ENCODE measurements at regions not wholly inside any gene's neighbourhood (a gene's known extent, or its start where the extent isn't known, plus 50 kb on each side); places are given as distances from the start of the nearest gene placed in this dataset.

- intact Hi-C loops (cut with micrococcal nuclease) = no loop called here
These were observed 420.8 kb downstream of the FUT8 start for GRCh38 chr14:65833267-65833880.

DNA sequence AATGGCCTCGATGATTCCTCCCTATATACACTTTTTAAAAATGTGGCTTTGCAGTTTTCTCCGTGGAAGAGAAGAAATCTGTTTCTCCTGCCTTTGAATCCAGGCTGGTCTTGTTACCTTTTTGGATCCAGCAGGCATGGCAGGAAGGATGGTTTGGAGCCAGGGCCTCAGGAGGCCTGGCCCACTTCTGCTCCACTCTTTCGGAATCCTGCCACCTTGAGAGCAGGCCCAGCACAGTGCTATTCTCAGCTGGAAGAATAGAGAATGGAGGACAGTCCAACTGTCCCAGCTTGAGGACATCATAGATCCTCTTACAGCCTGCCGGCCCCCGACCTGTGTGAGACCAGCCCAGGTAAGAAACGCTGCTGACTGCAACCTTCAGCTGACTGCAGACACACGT lies 421.5 kb downstream of the FUT8 start:
- intact Hi-C loops (cut with micrococcal nuclease) = no loop called here

GRCh38 chr14:65834812-65835211 lies 422.3 kb downstream of the FUT8 start:
- intact Hi-C loops (cut with micrococcal nuclease) = no loop called here

DNA sequence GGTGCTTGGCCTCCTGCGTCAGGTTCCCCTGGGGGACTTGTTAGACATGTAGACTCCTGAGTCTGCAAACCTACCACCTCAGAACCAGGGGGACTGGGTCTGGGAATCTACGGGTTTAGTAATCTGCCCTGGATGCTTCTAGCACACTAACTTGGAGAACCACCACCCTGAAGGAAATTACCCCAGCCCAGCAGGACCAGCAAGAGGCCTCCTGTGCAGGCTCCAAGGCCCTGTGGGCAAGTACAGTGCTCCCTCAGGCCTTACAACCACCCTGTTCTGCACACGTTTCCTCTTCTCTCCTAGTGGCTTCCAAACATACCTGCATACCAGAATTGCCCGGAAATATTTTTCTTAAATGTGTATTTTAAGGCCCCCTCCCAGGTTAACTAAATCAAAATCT lies 423.0 kb downstream of the FUT8 start:
- intact Hi-C loops (cut with micrococcal nuclease) = no loop called here

DNA sequence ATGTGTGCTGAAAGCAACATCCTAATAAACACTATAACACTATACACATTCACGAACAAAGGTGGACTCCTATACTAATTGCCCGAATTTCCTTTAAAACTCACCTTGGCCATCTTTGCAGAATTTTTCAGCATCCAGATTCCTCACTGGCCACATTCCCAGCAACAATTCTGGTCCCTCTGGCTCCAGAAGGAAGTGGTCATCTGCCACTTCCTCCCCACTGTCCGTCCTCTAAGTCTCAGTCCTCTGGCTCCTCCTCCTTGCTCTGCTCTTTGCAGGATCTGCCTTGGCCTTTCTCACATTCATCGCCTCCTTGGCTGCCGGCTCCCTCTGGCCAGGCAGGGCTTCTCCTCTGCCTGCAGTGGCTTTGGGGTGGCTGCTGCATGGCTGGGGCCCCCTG lies 426.0 kb downstream of the FUT8 start:
- intact Hi-C loops (cut with micrococcal nuclease) = no loop called here

DNA sequence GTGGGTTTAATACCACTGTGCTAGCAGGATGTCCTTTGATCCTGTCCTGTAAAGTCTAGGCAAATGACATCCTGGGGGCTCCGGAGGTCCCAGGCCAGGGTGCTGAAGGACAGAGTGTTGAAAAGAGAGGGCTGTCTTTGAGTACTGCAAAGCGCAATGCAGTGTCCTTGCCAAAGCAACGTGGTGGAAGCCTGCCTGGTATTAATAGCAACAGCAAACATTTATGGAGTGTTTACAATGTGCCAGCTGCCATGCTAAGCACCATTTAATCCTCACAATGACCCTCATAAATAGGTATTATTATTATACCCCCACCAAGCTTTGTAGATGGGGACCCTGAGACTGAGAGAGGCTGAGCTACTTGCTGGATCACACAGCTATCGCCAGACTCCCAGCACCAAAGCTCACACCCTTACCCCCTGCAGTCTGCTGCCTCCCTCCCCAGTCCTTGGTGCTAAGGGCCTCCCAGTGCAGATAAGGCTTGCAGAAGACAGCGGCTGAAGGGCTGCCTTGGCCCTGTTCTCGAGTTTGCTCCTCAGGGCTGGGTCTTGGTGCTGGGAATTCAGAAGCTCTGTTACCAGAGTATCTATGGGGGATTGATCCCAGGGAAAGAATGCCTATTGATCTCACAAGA lies 427.7 kb downstream of the FUT8 start:
- intact Hi-C loops (cut with micrococcal nuclease) = no loop called here

DNA sequence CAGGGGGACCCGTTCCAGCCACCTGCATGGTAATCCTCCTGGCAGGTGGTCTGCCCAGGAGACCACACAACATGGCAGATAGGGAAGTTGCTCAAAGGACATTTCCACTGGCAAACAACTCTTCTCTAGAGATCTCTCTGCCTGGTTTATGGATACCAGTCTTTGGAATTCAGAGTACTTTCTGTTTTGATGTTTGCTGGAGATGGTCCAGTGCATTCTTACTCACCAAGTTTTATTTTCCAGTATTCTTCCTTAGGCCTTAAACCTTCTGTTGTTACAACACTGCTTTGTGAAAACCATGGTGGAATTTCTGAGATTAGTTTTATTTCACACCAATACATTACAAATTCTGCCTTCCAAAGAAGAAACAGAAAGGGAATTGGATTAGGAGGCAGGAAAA lies 428.3 kb downstream of the FUT8 start:
- intact Hi-C loops (cut with micrococcal nuclease) = no loop called here

- intact Hi-C loops (cut with micrococcal nuclease) = loop anchor here (2.0 to 5.0 kb wide), 2 partner anchors 434 to 744 kb away; partner anchors contain the start of genes FUT8 and MAX
These were observed 433.8 kb downstream of the FUT8 start for GRCh38 chr14:65846196-65846868.

GRCh38 chr14:65847075-65847847 lies 434.7 kb downstream of the FUT8 start:
- intact Hi-C loops (cut with micrococcal nuclease) = loop anchor here (1.0 to 5.0 kb wide), 5 partner anchors 14 to 744 kb away; partner anchors contain the start of genes FUT8 and MAX

DNA sequence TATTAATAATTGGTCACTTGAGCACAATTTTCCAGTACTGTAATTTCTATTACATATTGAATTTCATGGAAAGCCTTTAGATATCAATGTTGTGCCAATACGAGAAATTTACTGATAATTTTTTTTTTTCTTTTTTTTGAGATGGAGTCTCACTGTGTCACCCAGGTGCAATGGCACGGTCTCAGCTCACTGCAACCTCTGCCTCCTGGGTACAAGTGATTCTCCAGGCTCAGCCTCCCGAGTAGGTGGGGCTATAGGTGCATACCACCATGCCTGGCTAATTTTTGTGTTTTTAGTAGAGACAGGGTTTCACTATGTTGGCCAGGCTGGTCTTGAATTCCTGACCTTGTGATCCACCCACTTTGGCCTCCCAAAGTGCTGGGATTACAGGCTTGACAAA lies 435.4 kb downstream of the FUT8 start:
- intact Hi-C loops (cut with micrococcal nuclease) = loop anchor here (1.0 to 5.0 kb wide), 5 partner anchors 13 to 745 kb away; partner anchors contain the start of genes FUT8 and MAX

- intact Hi-C loops (cut with micrococcal nuclease) = loop anchor here (5.0 kb wide), 1 partner anchor 437 kb away; the partner anchor contains the start of gene FUT8
These were observed 436.6 kb downstream of the FUT8 start for GRCh38 chr14:65849091-65849490.

DNA sequence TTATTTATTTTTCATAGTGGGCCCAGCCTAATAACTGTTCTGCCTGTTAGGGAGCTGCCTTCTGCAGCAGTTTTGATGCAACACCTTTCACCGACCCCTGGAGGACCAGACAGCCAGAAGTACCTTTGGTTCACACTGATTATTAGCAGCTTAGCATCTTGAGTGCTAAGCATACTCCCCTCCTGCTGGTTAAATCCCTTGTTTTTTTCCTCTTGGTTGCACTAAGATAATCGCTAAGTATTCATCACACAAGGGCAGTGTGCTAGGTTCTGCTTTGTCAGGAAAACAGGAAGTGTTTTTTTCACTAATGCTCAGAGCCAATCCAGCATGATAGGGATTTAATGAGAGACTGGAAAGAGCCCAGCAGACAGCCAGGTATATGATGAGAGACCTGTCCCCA lies 437.0 kb downstream of the FUT8 start:
- intact Hi-C loops (cut with micrococcal nuclease) = loop anchor here (5.0 kb wide), 1 partner anchor 437 kb away; the partner anchor contains the start of gene FUT8

DNA sequence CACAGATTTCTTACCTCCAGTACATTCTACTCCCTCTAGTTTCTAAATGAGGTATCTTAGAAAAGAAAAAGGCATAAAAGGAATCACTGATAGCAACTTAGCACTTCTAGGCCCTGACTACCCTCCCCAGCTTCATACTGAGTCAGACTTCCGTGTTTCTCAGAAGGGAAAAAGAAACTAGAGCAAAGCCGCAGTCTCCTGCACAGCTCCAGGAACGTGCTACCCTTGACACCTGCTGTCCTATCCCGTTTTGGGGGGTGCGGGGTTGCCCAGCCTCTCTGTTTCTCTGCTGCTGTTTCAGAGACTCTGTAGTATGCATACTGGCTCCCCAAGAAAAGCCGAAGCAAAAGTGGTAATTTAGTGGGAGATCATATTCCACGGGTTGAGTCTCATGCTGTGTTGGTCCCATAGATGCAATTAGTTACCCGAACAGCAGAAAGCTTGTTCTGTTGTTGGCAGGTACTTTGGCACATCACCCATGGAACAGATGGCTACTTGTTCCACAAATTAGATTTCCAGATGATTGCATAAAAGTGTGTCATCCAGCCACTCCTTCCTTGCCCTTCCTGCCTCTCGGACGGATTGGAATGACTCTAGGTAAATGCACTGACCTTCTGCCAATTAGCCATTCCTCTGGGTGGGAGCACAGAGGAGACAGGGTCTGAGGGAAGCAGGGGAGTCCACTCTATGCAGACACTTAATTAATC lies 438.1 kb downstream of the FUT8 start:
- intact Hi-C loops (cut with micrococcal nuclease) = loop anchor here (5.0 kb wide), 1 partner anchor 643 kb away; no protein-coding TSS in a partner anchor

DNA sequence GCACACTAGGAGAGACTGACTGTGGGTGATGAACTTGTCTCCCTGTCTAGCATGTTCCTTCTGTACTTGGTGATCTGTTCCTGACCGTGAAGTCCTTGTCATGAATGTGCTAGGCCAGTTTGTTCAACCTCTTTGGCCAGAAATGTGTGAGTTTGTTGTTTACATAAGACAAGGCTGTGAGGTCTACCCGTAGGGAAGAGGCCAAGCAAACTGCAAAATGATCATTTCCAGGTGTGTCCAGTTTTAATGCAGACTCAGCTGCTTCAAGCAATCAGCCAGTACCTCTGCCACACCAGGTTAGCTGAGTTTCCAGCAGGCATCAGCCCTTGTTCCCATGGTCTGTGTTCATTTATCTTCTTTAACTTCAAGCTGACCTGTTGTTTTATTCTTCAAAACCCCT lies 440.2 kb downstream of the FUT8 start:
- intact Hi-C loops (cut with micrococcal nuclease) = loop anchor here (5.0 kb wide), 1 partner anchor 645 kb away; no protein-coding TSS in a partner anchor

DNA sequence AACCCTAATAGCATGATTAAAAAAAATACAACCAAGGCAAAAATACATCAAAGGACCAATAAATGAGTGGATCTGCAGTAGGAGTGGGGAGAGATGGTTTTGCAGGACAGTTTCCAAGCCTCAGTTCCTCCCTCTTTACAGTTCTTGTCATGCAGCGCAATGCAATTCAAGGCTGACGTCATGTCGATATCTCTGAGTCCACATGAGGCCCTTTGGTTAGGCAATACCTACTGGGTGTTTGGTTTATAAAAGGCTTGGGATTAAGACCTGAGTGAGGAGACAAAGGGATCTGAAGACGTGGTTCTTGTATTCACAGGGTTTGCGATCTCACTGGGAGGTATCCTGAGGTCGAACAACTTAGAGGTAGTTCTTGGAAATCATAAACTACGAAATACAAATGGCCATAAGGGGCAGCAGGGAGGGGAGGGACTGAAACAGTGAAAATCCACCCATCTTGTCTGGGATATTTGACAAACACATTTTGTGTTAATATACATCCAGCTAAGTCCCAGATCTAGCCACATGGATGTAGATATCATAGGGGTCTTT lies 441.0 kb downstream of the FUT8 start:
- intact Hi-C loops (cut with micrococcal nuclease) = loop anchor here (5.0 kb wide), 1 partner anchor 646 kb away; no protein-coding TSS in a partner anchor

DNA sequence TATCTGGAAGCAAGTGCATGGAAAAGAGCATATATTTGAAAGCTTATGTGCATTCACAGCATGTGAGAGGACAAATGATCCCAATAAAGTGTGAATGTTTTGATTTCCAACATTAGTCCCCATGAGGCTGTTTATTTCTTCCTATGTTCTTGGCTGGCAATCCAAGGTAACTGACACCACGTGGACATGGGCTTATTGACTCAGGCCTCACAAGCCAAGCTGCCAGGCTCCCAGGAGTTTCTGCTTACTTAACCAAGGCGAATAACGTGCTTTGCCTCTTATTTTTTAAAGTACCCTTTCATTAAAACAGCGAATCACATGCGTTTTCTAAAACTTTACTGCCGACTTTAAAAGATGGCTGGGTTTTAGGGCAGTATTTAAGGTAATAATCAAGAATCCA lies 441.7 kb downstream of the FUT8 start:
- intact Hi-C loops (cut with micrococcal nuclease) = loop anchor here (5.0 kb wide), 1 partner anchor 647 kb away; no protein-coding TSS in a partner anchor

DNA sequence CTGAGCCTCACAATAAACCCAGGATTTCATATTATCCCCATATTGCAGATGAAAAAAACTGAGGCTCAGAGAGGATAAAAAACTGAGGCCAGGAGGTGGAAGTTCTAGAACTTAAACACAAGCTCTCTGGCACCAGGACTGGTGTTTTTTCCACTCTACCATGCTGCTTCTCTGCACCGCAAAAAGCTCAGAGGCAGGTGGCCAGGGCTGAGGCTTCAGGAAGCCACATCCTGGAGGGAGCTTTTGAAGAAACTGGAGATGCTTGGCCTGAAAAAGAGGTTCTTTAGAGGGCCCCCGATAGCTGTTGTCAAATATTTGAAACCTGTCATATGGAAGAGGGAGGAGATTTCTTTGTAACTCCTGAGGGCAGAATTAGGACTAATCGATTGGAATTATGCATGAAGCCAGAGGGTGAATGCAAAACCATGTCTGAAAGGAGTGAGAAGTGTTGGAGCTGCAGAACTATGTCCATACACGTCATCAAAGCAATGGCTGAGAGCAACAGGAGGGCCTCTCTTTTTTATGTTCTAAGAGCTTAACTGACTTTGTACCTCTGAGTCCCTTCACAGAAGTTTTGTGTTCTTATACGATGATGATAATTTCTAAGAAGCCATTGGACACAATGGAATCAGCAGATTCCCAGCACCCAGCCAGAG lies 448.6 kb downstream of the FUT8 start:
- intact Hi-C loops (cut with micrococcal nuclease) = loop anchor here (1.0 kb wide), 1 partner anchor 14 kb away; no protein-coding TSS in a partner anchor

- intact Hi-C loops (cut with micrococcal nuclease) = no loop called here
These were observed 452.0 kb downstream of the FUT8 start for GRCh38 chr14:65864549-65864948.

DNA sequence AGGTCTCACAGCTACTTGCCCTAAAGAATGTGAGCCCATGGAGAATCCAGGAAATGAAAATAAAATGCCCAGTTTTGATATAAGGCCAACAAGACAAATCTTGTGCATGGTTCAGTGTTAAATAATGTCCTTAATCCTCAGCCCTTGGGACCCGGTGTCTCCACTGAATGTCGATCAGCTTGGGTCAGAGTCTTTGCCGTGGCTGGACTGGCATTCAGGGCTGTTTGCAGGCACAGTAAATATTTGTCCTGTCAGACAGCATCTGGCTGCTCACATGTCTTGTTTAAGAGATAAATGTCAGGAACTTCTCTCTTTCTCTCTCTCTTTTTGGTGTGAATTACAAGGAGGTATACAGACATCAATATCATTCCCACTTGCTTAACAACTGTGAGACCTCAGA lies 452.5 kb downstream of the FUT8 start:
- intact Hi-C loops (cut with micrococcal nuclease) = no loop called here

DNA sequence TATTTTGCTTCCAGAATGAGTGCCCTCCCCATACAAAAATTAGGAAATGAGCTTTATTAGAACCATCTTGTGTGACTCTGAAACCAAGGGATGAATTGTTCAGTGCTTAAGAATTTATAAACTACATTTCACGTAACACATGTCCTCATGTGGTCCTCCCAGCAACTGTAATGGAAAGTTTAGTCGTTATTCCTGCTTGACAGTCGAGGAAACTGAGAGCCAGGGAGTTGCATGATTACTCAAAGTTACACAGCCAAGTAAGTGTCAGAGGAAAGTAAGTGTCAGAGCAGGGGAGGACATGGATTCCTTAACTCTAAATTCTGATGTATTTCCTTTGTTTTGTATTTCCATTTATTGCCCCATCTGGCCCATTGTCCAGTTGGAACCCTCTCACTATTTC lies 453.9 kb downstream of the FUT8 start:
- intact Hi-C loops (cut with micrococcal nuclease) = no loop called here

Measured in T-helper 2 cell treated with Interferon-gamma antibody and Interleukin-4, amounts not matched to agents 100 ng/mL and 5 ng/mL, for 36 hours (primary cell).